ENCODE measurements at regions not wholly inside any gene's neighbourhood (a gene's known extent, or its start where the extent isn't known, plus 50 kb on each side); places are given as distances from the start of the nearest gene placed in this dataset.

DNA sequence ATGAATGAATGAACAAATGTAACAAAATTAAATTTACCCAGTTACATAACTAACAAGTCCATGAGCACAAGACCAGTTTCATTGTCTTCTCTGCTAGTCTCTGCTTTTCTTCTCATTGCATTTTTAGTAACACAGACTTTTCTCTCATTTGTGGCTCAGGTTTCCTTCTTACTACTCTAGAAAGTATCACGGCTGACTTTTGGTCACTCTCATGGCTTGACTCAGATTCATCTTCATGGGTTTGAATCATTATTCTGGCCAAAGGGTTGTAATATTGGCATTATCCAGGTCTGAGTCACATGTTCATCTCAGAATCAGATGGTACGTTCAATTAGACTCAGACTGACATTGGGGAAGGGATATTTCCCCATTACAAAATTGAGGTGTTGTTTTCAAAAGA lies 121.5 kb upstream of the SATB1 start:
- no TSS peak for BruUV-seq (replicated peaks)
- ChIA-PET CTCF (no interaction called here), POLR2A (ENCODE audit: unreplicated experiment) (interaction anchor here (0.6 kb wide), 1 partner anchor 1144 kb away, joined by 3 read pairs; no protein-coding TSS in a partner anchor)
- Histone ChIP-seq H3K9me3 (ENCODE audit: insufficient read depth, low read depth) (no peaks in the 10 kb centered on the region), H3F3A (ENCODE audit: insufficient read depth, low read depth) (no peaks in the 10 kb centered on the region), H3K4me2 (no peak overlapping the region), H3K27ac (no peak overlapping the region), H3K4me1 (replicated peaks; ENCODE audit: insufficient read depth) (no peaks in the 10 kb centered on the region), H3K36me3 (ENCODE audit: low read depth) (no peaks in the 10 kb centered on the region), H3K79me2 (ENCODE audit: low read depth) (no peaks in the 10 kb centered on the region), H3K9me2 (ENCODE audit: insufficient read depth) (no peaks in the 10 kb centered on the region), H3K27me3 (ENCODE audit: insufficient read depth, low read depth) (no peaks in the 10 kb centered on the region), H4K20me1 (ENCODE audit: insufficient read depth) (no peaks in the 10 kb centered on the region), H2AFZ (no peak overlapping the region), H3K4me3 (no peak overlapping the region)
- TF ChIP-seq, protein P1, sequence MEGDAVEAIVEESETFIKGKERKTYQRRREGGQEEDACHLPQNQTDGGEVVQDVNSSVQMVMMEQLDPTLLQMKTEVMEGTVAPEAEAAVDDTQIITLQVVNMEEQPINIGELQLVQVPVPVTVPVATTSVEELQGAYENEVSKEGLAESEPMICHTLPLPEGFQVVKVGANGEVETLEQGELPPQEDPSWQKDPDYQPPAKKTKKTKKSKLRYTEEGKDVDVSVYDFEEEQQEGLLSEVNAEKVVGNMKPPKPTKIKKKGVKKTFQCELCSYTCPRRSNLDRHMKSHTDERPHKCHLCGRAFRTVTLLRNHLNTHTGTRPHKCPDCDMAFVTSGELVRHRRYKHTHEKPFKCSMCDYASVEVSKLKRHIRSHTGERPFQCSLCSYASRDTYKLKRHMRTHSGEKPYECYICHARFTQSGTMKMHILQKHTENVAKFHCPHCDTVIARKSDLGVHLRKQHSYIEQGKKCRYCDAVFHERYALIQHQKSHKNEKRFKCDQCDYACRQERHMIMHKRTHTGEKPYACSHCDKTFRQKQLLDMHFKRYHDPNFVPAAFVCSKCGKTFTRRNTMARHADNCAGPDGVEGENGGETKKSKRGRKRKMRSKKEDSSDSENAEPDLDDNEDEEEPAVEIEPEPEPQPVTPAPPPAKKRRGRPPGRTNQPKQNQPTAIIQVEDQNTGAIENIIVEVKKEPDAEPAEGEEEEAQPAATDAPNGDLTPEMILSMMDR (conservative IDR thresholded peaks at IDR 0.05) = no peak
- no peak for TF ChIP-seq EZH2 (IDR thresholded peaks at IDR 0.05; ENCODE audit: low read depth)
- DNase-seq = no peak
- intact Hi-C loops (cut with micrococcal nuclease; ENCODE audit: unreplicated experiment) = no loop called here

DNA sequence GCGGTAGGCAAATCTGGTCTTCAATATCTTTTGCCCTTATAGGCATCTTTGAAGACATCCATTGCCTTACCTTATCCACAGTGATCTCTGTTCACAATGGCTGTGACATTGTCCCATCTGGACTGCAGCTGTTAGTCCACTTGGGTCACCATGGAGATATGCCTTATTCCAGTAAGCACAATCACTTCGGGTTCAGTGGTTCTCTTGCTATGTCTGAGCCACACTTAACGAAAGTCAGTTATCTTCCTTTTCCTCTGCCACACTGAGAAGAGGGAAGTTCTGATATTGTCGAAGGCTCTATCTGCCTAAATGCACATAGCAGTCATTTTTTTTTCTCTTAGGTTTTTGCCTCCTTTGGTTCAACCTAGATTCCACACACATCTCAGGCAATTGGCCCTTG lies 119.0 kb upstream of the SATB1 start:
- POLR2A ChIA-PET (ENCODE audit: unreplicated experiment) = no interaction called here
- BruUV-seq (replicated peaks) = no TSS peak

DNA sequence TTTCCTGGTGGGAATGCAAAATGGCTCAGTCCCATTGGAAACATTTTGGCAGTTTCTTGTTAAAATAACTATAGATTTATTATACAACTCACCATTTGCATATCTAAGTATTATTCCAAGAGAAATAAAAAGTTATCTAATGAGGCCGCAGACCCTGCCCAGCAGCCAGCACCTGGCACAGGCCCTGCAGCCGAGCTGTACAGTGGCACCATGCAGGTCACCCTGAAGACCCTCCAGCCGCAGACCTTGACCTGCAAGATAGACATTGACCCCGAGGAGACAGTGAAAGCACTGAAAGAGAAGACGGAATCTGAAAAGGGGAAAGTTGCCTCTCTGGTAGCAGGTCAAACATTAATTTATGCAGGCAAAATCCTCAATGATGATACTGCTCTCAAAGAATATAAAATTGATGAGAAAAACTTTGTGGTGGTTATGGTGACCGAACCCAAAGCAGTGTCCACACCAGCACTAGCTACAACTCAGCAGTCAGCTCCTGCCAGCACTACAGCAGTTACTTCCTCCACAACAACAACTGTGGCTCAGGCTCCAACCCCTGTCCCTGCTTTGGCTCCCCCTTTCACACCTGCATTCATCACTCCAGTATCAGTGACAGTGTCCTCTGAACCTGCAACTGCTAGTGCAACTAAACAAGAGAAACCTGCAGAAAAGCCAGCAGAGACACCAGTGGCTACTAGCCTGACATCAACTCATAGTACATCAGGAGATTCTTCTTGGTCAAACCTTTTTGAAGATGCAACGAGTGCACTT lies 113.5 kb upstream of the SATB1 start:
- H3K4me1 ChIP-seq (replicated peaks; ENCODE audit: insufficient read depth) = no peaks in the 10 kb centered on the region
- no peak overlapping the region for H3K27ac ChIP-seq
- H3K27me3 ChIP-seq (ENCODE audit: insufficient read depth, low read depth) = no peaks in the 10 kb centered on the region
- no peaks in the 10 kb centered on the region for H3K9me2 ChIP-seq (ENCODE audit: insufficient read depth)
- POLR2A ChIA-PET (ENCODE audit: unreplicated experiment) = no interaction called here
- CTCF ChIA-PET = no interaction called here
- H3K4me2 ChIP-seq = no peak overlapping the region
- H3K9me3 ChIP-seq (ENCODE audit: insufficient read depth, low read depth) = no peaks in the 10 kb centered on the region
- no peaks in the 10 kb centered on the region for H3K79me2 ChIP-seq (ENCODE audit: low read depth)
- H3F3A ChIP-seq (ENCODE audit: insufficient read depth, low read depth) = no peaks in the 10 kb centered on the region
- no peaks in the 10 kb centered on the region for H4K20me1 ChIP-seq (ENCODE audit: insufficient read depth)
- no TSS peak for BruUV-seq (replicated peaks)
- H3K36me3 ChIP-seq (ENCODE audit: low read depth) = no peaks in the 10 kb centered on the region
- no peak overlapping the region for H2AFZ ChIP-seq
- no peak for TF ChIP-seq EZH2 (IDR thresholded peaks at IDR 0.05; ENCODE audit: low read depth)
- TF ChIP-seq, protein P1 (conservative IDR thresholded peaks at IDR 0.05) = no peak
- intact Hi-C loops (cut with micrococcal nuclease; ENCODE audit: unreplicated experiment) = no loop called here
- no peak overlapping the region for H3K4me3 ChIP-seq
- no peak for DNase-seq

More for the DNA sequence above, 119.0 kb upstream of the SATB1 start:
- Histone ChIP-seq H3K9me3 (ENCODE audit: insufficient read depth, low read depth) (no peaks in the 10 kb centered on the region), H4K20me1 (ENCODE audit: insufficient read depth) (no peaks in the 10 kb centered on the region), H3K79me2 (ENCODE audit: low read depth) (no peaks in the 10 kb centered on the region), H3K4me3 (no peak overlapping the region), H3K4me2 (no peak overlapping the region), H3K4me1 (replicated peaks; ENCODE audit: insufficient read depth) (no peaks in the 10 kb centered on the region), H3F3A (ENCODE audit: insufficient read depth, low read depth) (no peaks in the 10 kb centered on the region), H2AFZ (no peak overlapping the region), H3K27me3 (ENCODE audit: insufficient read depth, low read depth) (no peaks in the 10 kb centered on the region), H3K9me2 (ENCODE audit: insufficient read depth) (no peaks in the 10 kb centered on the region), H3K36me3 (ENCODE audit: low read depth) (no peaks in the 10 kb centered on the region), H3K27ac (no peak overlapping the region)
- no peak for TF ChIP-seq EZH2 (IDR thresholded peaks at IDR 0.05; ENCODE audit: low read depth)
- CTCF ChIA-PET = no interaction called here
- intact Hi-C loops (cut with micrococcal nuclease; ENCODE audit: unreplicated experiment) = no loop called here
- no peak for DNase-seq

DNA sequence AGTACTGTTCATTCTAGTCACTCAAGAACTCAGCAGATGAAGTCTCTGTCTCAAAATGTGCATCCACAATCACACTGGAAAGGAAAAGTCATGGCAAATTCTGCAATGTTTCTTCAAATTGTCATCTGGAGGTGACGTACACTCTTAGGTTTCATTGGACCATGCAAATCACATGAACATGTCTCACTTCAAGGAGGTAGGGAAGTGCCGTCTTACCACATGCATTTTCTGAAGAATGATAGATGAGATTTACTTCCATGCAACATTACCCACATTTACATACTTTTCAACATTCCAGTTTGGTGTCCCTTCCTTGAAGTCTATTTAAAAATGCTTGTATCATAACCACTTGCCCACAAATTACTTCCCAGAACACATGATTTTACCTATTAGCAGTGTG lies 107.9 kb upstream of the SATB1 start:
- Histone ChIP-seq H3K36me3 (ENCODE audit: low read depth) (no peaks in the 10 kb centered on the region), H4K20me1 (ENCODE audit: insufficient read depth) (no peaks in the 10 kb centered on the region), H3K9me2 (ENCODE audit: insufficient read depth) (no peaks in the 10 kb centered on the region), H3K4me1 (replicated peaks; ENCODE audit: insufficient read depth) (no peaks in the 10 kb centered on the region), H3K27me3 (ENCODE audit: insufficient read depth, low read depth) (no peaks in the 10 kb centered on the region), H3F3A (ENCODE audit: insufficient read depth, low read depth) (no peaks in the 10 kb centered on the region), H3K4me3 (no peak overlapping the region), H3K4me2 (no peak overlapping the region), H2AFZ (no peak overlapping the region), H3K9me3 (ENCODE audit: insufficient read depth, low read depth) (no peaks in the 10 kb centered on the region), H3K27ac (no peak overlapping the region), H3K79me2 (ENCODE audit: low read depth) (no peaks in the 10 kb centered on the region)
- intact Hi-C loops (cut with micrococcal nuclease; ENCODE audit: unreplicated experiment) = no loop called here
- no peak for TF ChIP-seq EZH2 (IDR thresholded peaks at IDR 0.05; ENCODE audit: low read depth)
- TF ChIP-seq, protein P1 (conservative IDR thresholded peaks at IDR 0.05) = no peak
- ChIA-PET POLR2A (ENCODE audit: unreplicated experiment) (no interaction called here), CTCF (no interaction called here)
- no TSS peak for BruUV-seq (replicated peaks)
- DNase-seq = no peak
